Mesothelial cell of epicardium (in vitro differentiated cells): ENCODE measurements at regions not wholly inside any gene's neighbourhood (a gene's known extent, or its start where the extent isn't known, plus 50 kb on each side); places are given as distances from the start of the nearest gene placed in this dataset.

Source experiments
- DNase-seq, 2 experiments: peaks; one replicate each; pipeline ENCODE4 v3.0.0; 2021; ENCODE audit warnings: low spot score in 2 of 2; ENCODE audit not compliant: unreplicated experiment in 2 of 2
- H3K27ac Mint-ChIP-seq: 2 replicates; pipeline ENCODE4 v1.8.0; 2021; ENCODE audit warnings: mixed read lengths
- H3K27me3 Mint-ChIP-seq: 2 replicates; pipeline ENCODE4 v1.8.0; 2021; ENCODE audit warnings: low read depth, mixed read lengths
- H3K36me3 Mint-ChIP-seq: 2 replicates; pipeline ENCODE4 v1.8.0; 2021; ENCODE audit warnings: mixed read lengths
- H3K4me1 Mint-ChIP-seq: 2 replicates; pipeline ENCODE4 v1.8.0; 2021; ENCODE audit warnings: mixed read lengths
- H3K4me3 Mint-ChIP-seq: 2 replicates; pipeline ENCODE4 v1.8.0; 2021; ENCODE audit warnings: mild to moderate bottlenecking, moderate library complexity, mixed read lengths
- H3K9me3 Mint-ChIP-seq: 2 replicates; pipeline ENCODE4 v1.8.0; 2021; ENCODE audit warnings: mixed read lengths
- TF ChIP-seq, protein P1 (sequence below): fragments of 200-600 bp; sonication (generic); IDR thresholded peaks from one replicate; pipeline ENCODE4 v1.5.0; 2021; ENCODE audit warnings: antibody characterized with exemption; ENCODE audit not compliant: unreplicated experiment

DNA sequence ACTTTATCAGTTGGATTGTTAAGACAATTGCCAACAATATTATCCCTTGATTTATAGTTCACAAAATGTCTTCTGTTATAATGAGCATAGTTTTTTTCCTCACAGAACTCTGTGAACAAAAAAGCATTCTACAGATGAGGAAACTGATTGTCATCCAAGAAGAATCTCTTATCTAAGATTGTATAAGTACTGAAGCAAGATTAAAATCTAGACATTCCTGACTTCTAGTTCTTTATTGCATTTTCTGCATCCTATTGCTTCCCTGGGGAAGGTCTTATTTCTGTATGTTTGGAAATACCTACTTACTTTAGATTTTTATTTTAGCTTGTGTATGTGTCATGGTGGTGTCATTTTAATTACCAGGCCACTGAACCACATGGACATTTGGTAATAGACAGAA, 884.9 kb upstream of the WWC1 start:
- TF ChIP-seq, protein P1, sequence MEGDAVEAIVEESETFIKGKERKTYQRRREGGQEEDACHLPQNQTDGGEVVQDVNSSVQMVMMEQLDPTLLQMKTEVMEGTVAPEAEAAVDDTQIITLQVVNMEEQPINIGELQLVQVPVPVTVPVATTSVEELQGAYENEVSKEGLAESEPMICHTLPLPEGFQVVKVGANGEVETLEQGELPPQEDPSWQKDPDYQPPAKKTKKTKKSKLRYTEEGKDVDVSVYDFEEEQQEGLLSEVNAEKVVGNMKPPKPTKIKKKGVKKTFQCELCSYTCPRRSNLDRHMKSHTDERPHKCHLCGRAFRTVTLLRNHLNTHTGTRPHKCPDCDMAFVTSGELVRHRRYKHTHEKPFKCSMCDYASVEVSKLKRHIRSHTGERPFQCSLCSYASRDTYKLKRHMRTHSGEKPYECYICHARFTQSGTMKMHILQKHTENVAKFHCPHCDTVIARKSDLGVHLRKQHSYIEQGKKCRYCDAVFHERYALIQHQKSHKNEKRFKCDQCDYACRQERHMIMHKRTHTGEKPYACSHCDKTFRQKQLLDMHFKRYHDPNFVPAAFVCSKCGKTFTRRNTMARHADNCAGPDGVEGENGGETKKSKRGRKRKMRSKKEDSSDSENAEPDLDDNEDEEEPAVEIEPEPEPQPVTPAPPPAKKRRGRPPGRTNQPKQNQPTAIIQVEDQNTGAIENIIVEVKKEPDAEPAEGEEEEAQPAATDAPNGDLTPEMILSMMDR = no peak
- H3K4me1 Mint-ChIP-seq = peaks cover 17% of the 10 kb centered on the region
- no peaks in the 10 kb centered on the region for H3K27me3 Mint-ChIP-seq

DNA sequence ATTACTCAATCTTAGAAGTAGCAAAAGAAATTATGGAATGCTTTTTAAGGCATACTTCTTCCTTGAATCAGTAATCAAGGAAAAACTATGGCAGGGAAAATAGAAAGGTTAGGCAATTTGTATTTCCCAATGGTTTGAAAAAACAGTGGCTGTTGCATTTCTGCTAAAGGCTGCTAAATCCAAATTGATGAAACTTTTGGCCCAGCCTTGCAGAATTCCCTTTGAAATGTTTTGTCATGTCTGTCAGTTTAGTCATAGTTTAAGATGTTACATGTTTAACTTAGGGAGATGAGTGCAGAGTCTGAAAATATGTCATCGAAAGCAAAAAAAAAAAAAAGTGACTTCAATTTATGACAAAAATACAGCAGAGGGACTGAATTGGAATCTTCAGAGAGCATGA, 878.9 kb upstream of the WWC1 start:
- no peak overlapping the region for H3K4me3 Mint-ChIP-seq
- no peaks in the 10 kb centered on the region for H3K36me3 Mint-ChIP-seq
- TF ChIP-seq, protein P1 = no peak
- H3K27ac Mint-ChIP-seq = no peak overlapping the region
- H3K4me1 Mint-ChIP-seq = peaks cover 19% of the 10 kb centered on the region
- H3K9me3 Mint-ChIP-seq = no peaks in the 10 kb centered on the region
- no peak for DNase-seq
- H3K27me3 Mint-ChIP-seq = peaks cover 4% of the 10 kb centered on the region

More for the DNA sequence above, 884.9 kb upstream of the WWC1 start:
- Mint-ChIP-seq H3K36me3 (no peaks in the 10 kb centered on the region), H3K27ac (no peak overlapping the region), H3K4me3 (no peak overlapping the region), H3K9me3 (no peaks in the 10 kb centered on the region)
- DNase-seq = no peak

DNA sequence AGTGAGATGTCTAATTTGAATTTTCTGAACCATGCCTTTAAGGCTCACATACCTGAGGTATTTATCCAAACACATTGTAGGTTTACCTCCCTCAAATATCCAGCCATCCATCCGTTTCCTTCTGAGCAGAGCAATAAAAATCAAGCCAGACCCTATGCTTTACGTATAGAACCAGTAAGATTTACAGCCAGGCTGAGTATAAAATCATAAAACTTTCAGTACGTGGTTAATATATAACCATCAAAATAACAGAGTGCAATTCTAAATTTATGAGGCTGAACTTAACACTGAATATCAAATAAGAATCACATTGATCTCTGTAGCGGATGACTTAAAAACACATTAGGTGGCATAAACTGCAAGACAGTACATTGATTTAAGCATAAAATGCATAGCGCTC, 877.9 kb upstream of the WWC1 start:
- no peak overlapping the region for H3K27ac Mint-ChIP-seq
- H3K4me1 Mint-ChIP-seq = peaks cover 19% of the 10 kb centered on the region
- H3K36me3 Mint-ChIP-seq = no peaks in the 10 kb centered on the region

DNA sequence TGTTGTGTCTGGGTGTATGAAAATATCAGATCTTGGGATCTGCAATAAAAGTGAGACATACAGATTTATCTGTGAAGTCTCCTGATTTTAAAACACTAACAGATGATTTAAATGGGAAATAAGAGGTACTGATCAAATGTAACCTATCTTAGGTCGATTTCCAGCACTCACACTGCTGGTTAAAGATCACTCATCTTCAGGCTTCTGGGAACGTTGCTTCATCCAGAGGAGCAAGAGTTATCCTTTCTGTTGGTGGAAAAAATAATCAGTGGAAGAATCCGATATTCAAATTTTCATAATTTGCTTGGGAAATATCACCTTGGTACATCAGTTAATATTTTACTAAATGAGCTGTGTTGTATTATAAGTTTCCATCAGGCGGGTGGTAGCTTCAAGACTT, 876.8 kb upstream of the WWC1 start:
- no peak overlapping the region for H3K27ac Mint-ChIP-seq
- no peaks in the 10 kb centered on the region for H3K36me3 Mint-ChIP-seq
- H3K9me3 Mint-ChIP-seq = no peaks in the 10 kb centered on the region
- H3K27me3 Mint-ChIP-seq = peaks cover 4% of the 10 kb centered on the region
- no peak overlapping the region for H3K4me3 Mint-ChIP-seq
- TF ChIP-seq, protein P1 = no peak
- DNase-seq = no peak
- H3K4me1 Mint-ChIP-seq = peaks cover 19% of the 10 kb centered on the region

More for the DNA sequence above, 877.9 kb upstream of the WWC1 start:
- H3K9me3 Mint-ChIP-seq = no peaks in the 10 kb centered on the region
- no peak for DNase-seq
- TF ChIP-seq, protein P1 = no peak
- peaks cover 4% of the 10 kb centered on the region for H3K27me3 Mint-ChIP-seq
- no peak overlapping the region for H3K4me3 Mint-ChIP-seq

DNA sequence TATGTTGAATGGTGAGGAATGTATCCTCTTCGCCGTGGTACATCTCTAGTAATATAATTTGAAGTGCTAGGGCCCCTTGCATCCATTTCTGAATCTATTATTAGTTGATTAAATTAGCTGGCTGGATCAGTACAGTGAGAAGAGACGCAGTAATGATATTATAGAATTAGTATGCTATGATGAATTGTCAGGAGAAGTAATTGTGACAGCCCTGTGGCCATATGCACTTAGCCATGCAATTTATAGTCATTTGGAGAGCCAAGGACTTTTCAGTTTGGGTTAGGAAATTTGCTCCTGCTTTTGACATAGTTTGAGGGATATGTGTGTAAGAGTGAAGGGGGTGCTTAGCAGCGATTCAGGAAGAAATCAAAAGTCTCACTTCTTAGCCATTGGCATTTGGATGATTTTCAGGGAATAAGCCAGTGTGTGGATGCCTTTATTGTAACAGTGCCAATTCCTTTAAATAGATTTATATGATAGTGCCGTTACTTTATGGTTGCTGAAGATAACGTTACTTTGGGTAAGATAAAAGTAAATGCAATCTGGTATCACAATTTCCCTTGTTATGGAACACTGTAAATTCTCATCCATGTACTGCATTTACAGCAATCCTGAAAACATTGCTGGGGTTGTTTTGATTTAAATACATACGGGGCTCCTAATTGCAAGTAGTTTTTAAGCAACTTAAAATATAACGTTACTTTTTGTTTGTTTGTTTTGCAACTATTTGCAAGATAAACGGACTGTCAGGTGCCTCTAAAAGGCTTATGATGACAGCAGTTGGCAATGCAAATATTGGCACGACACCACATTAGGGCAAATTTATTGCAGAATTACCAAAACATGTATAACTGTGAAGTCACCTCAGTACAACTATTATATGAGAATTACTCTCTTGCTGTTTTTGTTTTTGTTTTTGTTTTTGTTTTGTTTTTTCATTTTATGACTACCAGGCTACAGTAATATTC, 875.4 kb upstream of the WWC1 start:
- Mint-ChIP-seq H3K27ac (no peak overlapping the region), H3K9me3 (no peaks in the 10 kb centered on the region), H3K4me1 (peaks cover 15% of the 10 kb centered on the region), H3K4me3 (no peak overlapping the region), H3K36me3 (no peaks in the 10 kb centered on the region), H3K27me3 (peaks cover 4% of the 10 kb centered on the region)
- no peak for DNase-seq
- TF ChIP-seq, protein P1 = no peak
